ENCODE measurements at regions not wholly inside any gene's neighbourhood (a gene's known extent, or its start where the extent isn't known, plus 50 kb on each side); places are given as distances from the start of the nearest gene placed in this dataset.

- Histone ChIP-seq H3K9ac (ENCODE audit: low read depth in 1 of 2, low read length in 2 of 2) (no peak overlapping the region), H3K27me3 (ENCODE audit: control insufficient read depth in 4 of 4, insufficient read depth in 4 of 4, low read length in 3 of 4) (no peaks in the 10 kb centered on the region), H3K4me3 (ENCODE audit: low read depth in 1 of 3, low read length in 3 of 3) (no peak overlapping the region), H3K27ac (ENCODE audit: low read depth in 1 of 2, low read length in 2 of 2) (no peak overlapping the region), H3K4me1 (ENCODE audit: control insufficient read depth in 4 of 4, insufficient read depth in 4 of 4, low read length in 3 of 4) (no peaks in the 10 kb centered on the region), H3K36me3 (ENCODE audit: control insufficient read depth in 4 of 4, insufficient read depth in 3 of 4, low read depth in 1 of 4, low read length in 3 of 4) (no peaks in the 10 kb centered on the region), H3K9me3 (ENCODE audit: control insufficient read depth in 4 of 4, low read length in 3 of 4) (no peaks in the 10 kb centered on the region)
- TF ChIP-seq SP1 (IDR thresholded peaks at IDR 0.05) = no peak
- TF ChIP-seq JUND (IDR thresholded peaks at IDR 0.05) = no peak
- no peak for TF ChIP-seq YY1 (IDR thresholded peaks at IDR 0.05)
- no peak for TF ChIP-seq MAX (IDR thresholded peaks at IDR 0.05)
- TF ChIP-seq CTCF (IDR thresholded peaks at IDR 0.05; ENCODE audit: low read depth, low read length, missing input control) = no peak
- no peak for TF ChIP-seq RXRA (IDR thresholded peaks at IDR 0.05)
- TF ChIP-seq REST (IDR thresholded peaks at IDR 0.05) = no peak
- TF ChIP-seq GABPA (IDR thresholded peaks at IDR 0.05 in 1 of 2, conservative IDR thresholded peaks at IDR 0.05 in 1 of 2) = no peak
- 66% methylated on average over 1 of the region's 1 CpG for WGBS
- no peak for DNase-seq (ENCODE audit: low spot score)
Observed at GRCh38 chr6:113526553-113526952, 330.6 kb upstream of the MARCKS start.

GRCh38 chr6:113526995-113527394 lies 330.1 kb upstream of the MARCKS start:
- Histone ChIP-seq H3K27ac (ENCODE audit: low read depth in 1 of 2, low read length in 2 of 2) (no peak overlapping the region), H3K9ac (ENCODE audit: low read depth in 1 of 2, low read length in 2 of 2) (no peak overlapping the region), H3K27me3 (ENCODE audit: control insufficient read depth in 4 of 4, insufficient read depth in 4 of 4, low read length in 3 of 4) (no peaks in the 10 kb centered on the region), H3K36me3 (ENCODE audit: control insufficient read depth in 4 of 4, insufficient read depth in 3 of 4, low read depth in 1 of 4, low read length in 3 of 4) (no peaks in the 10 kb centered on the region), H3K9me3 (ENCODE audit: control insufficient read depth in 4 of 4, low read length in 3 of 4) (no peaks in the 10 kb centered on the region), H3K4me3 (ENCODE audit: low read depth in 1 of 3, low read length in 3 of 3) (no peak overlapping the region), H3K4me1 (ENCODE audit: control insufficient read depth in 4 of 4, insufficient read depth in 4 of 4, low read length in 3 of 4) (no peaks in the 10 kb centered on the region)
- WGBS = 81% methylated on average over 3 of the region's 3 CpGs
- TF ChIP-seq JUND (IDR thresholded peaks at IDR 0.05) = no peak
- no peak for TF ChIP-seq RXRA (IDR thresholded peaks at IDR 0.05)
- no peak for DNase-seq (ENCODE audit: low spot score)

GRCh38 chr6:113528111-113528510 lies 329.0 kb upstream of the MARCKS start:
- TF ChIP-seq RAD21 (IDR thresholded peaks at IDR 0.05) = no peak
- TF ChIP-seq EGR1 (IDR thresholded peaks at IDR 0.05; ENCODE audit: low read depth in 2 of 2) = no peak
- TF ChIP-seq MAX (IDR thresholded peaks at IDR 0.05) = no peak
- no peak for TF ChIP-seq YY1 (IDR thresholded peaks at IDR 0.05)
- TF ChIP-seq REST (IDR thresholded peaks at IDR 0.05) = no peak
- TF ChIP-seq TAF1 (conservative IDR thresholded peaks at IDR 0.05) = no peak
- TF ChIP-seq HNF4A (conservative IDR thresholded peaks at IDR 0.05) = no peak
- no peak for TF ChIP-seq SP1 (IDR thresholded peaks at IDR 0.05)
- no peak for TF ChIP-seq NR2F2 (IDR thresholded peaks at IDR 0.05)
- TF ChIP-seq RXRA (IDR thresholded peaks at IDR 0.05) = no peak
- TF ChIP-seq FOXA1 (IDR thresholded peaks at IDR 0.05) = no peak
- TF ChIP-seq ATF3 (IDR thresholded peaks at IDR 0.05) = no peak
- WGBS = 96% methylated on average over 3 of the region's 3 CpGs
- Histone ChIP-seq H3K4me3 (ENCODE audit: low read depth in 1 of 3, low read length in 3 of 3) (no peak overlapping the region), H3K9ac (ENCODE audit: low read depth in 1 of 2, low read length in 2 of 2) (no peak overlapping the region), H3K27ac (ENCODE audit: low read depth in 1 of 2, low read length in 2 of 2) (no peak overlapping the region), H3K36me3 (ENCODE audit: control insufficient read depth in 4 of 4, insufficient read depth in 3 of 4, low read depth in 1 of 4, low read length in 3 of 4) (no peaks in the 10 kb centered on the region), H3K9me3 (ENCODE audit: control insufficient read depth in 4 of 4, low read length in 3 of 4) (no peaks in the 10 kb centered on the region), H3K4me1 (ENCODE audit: control insufficient read depth in 4 of 4, insufficient read depth in 4 of 4, low read length in 3 of 4) (no peaks in the 10 kb centered on the region), H3K27me3 (ENCODE audit: control insufficient read depth in 4 of 4, insufficient read depth in 4 of 4, low read length in 3 of 4) (no peaks in the 10 kb centered on the region)
- no peak for DNase-seq (ENCODE audit: low spot score)
